HG03571 (cell line): ENCODE measurements at regions not wholly inside any gene's neighbourhood (a gene's known extent, or its start where the extent isn't known, plus 50 kb on each side); places are given as distances from the start of the nearest gene placed in this dataset.
"Not testable (repeated sequence)": the region's sequence is repeated elsewhere in the genome, so short reads cannot be mapped to it uniquely, and the experiment has no call there.

Experiments
- ATAC-seq: cut with Tn5 transposase; IDR thresholded peaks from one replicate; pipeline ENCODE4 v1.9.1; 2021; ENCODE audit not compliant: unreplicated experiment

GRCh38 chr4:160386846-160387245, 1284.0 kb downstream of the RAPGEF2 start:
- no peak for ATAC-seq

- ATAC-seq: no peak
Observed at GRCh38 chr4:160399826-160400225, 1296.9 kb downstream of the RAPGEF2 start.

GRCh38 chr4:160403081-160403480, 1300.2 kb downstream of the RAPGEF2 start:
- no peak for ATAC-seq

GRCh38 chr4:160406263-160406825, 1303.5 kb downstream of the RAPGEF2 start:
- no peak for ATAC-seq

- no peak for ATAC-seq
Observed at GRCh38 chr4:160414496-160414895, 1311.6 kb downstream of the RAPGEF2 start.

GRCh38 chr4:160423879-160424451, 1321.1 kb downstream of the RAPGEF2 start:
- ATAC-seq: no peak

- no peak for ATAC-seq
Observed at GRCh38 chr4:160426233-160426632, 1323.4 kb downstream of the RAPGEF2 start.

- no peak for ATAC-seq
Observed at GRCh38 chr4:160450876-160451275, 1348.0 kb downstream of the RAPGEF2 start.

- not testable (repeated sequence) for ATAC-seq
Observed at GRCh38 chr4:160481696-160482690, 1379.1 kb downstream of the RAPGEF2 start.

- no peak for ATAC-seq
Observed at GRCh38 chr4:160485071-160485687, 1382.3 kb downstream of the RAPGEF2 start.

GRCh38 chr4:160492181-160492580, 1389.3 kb downstream of the RAPGEF2 start:
- ATAC-seq: no peak

- no peak for ATAC-seq
Observed at GRCh38 chr4:160493206-160493605, 1390.3 kb downstream of the RAPGEF2 start.

- no peak for ATAC-seq
Observed at GRCh38 chr4:160495356-160495755, 1392.5 kb downstream of the RAPGEF2 start.

- ATAC-seq: no peak
Observed at GRCh38 chr4:160498211-160498610, 1395.3 kb downstream of the RAPGEF2 start.

- no peak for ATAC-seq
Observed at GRCh38 chr4:160505724-160506123, 1402.8 kb downstream of the RAPGEF2 start.

- no peak for ATAC-seq
Observed at GRCh38 chr4:160510928-160511327, 1408.0 kb downstream of the RAPGEF2 start.

GRCh38 chr4:160514126-160514525, 1411.2 kb downstream of the RAPGEF2 start:
- ATAC-seq: no peak

GRCh38 chr4:160523231-160523630, 1420.4 kb downstream of the RAPGEF2 start:
- no peak for ATAC-seq

- ATAC-seq: no peak
Observed at GRCh38 chr4:160537681-160538080, 1434.8 kb downstream of the RAPGEF2 start.

GRCh38 chr4:160546201-160546600, 1443.3 kb downstream of the RAPGEF2 start:
- no peak for ATAC-seq

- ATAC-seq: not testable (repeated sequence)
Observed at GRCh38 chr4:160549951-160550519, 1447.2 kb downstream of the RAPGEF2 start.
